ENCODE measurements at regions not wholly inside any gene's neighbourhood (a gene's known extent, or its start where the extent isn't known, plus 50 kb on each side); places are given as distances from the start of the nearest gene placed in this dataset.

GRCh38 chr7:155988416-155988815 is 176.2 kb upstream of the SHH start:
- no peak for DNase-seq
- 79% methylated on average over 6 of the region's 6 CpGs for WGBS (ENCODE audit: insufficient coverage)
- H3K27me3 ChIP-seq (ENCODE audit: control insufficient read depth, insufficient read depth, low read length): peaks cover 4% of the 10 kb centered on the region
- H3K9me3 ChIP-seq (replicated peaks; ENCODE audit: control insufficient read depth, low read depth, low read length): no peaks in the 10 kb centered on the region
- H3K36me3 ChIP-seq (ENCODE audit: control insufficient read depth, insufficient read depth, low read length): no peaks in the 10 kb centered on the region
- H3K4me3 ChIP-seq (ENCODE audit: low read length): no peak overlapping the region
- no peak overlapping the region for H3K27ac ChIP-seq (ENCODE audit: low read length)
- no peaks in the 10 kb centered on the region for H3K4me1 ChIP-seq (ENCODE audit: control insufficient read depth, insufficient read depth, low read length)

DNA sequence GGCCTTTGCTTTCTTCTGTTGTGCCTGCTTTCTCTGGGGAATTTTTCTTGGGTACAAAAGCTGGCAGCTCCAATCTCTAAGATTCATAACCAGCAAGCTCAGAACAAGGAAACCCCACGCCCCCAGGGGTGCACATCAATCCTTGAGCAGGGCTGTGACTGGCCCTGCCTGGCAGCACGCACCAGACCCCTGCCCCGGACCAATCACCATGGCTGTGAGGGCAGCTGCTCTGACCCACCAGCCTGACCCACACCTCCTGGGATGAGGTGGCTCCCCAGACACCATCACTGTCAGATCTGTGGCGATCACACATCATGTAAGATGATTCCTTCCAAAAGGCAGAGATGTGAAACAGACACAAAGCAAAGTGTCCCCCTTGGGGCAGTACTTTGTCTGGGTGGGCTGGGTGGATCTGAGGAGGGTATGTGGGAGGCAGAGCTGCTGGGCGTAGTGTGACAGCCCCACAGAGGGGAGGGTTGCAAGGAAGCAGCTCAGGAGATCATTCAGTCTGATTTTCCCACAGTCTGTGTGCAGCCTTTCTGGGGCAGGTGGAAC is 175.5 kb upstream of the SHH start:
- Histone ChIP-seq H3K4me3 (ENCODE audit: low read length) (no peak overlapping the region), H3K4me1 (ENCODE audit: control insufficient read depth, insufficient read depth, low read length) (no peaks in the 10 kb centered on the region), H3K27ac (ENCODE audit: low read length) (no peak overlapping the region), H3K27me3 (ENCODE audit: control insufficient read depth, insufficient read depth, low read length) (peaks cover 4% of the 10 kb centered on the region), H3K36me3 (ENCODE audit: control insufficient read depth, insufficient read depth, low read length) (no peaks in the 10 kb centered on the region), H3K9me3 (replicated peaks; ENCODE audit: control insufficient read depth, low read depth, low read length) (no peaks in the 10 kb centered on the region)
- no peak for DNase-seq
- 74% methylated on average over 4 of the region's 5 CpGs for WGBS (ENCODE audit: insufficient coverage)

GRCh38 chr7:155986497-155987160 is 174.4 kb upstream of the SHH start:
- Histone ChIP-seq H3K4me3 (ENCODE audit: low read length) (no peak overlapping the region), H3K27me3 (ENCODE audit: control insufficient read depth, insufficient read depth, low read length) (peaks cover 9% of the 10 kb centered on the region), H3K27ac (ENCODE audit: low read length) (no peak overlapping the region), H3K4me1 (ENCODE audit: control insufficient read depth, insufficient read depth, low read length) (no peaks in the 10 kb centered on the region), H3K9me3 (replicated peaks; ENCODE audit: control insufficient read depth, low read depth, low read length) (no peaks in the 10 kb centered on the region), H3K36me3 (ENCODE audit: control insufficient read depth, insufficient read depth, low read length) (no peaks in the 10 kb centered on the region)
- DNase-seq: no peak
- WGBS (ENCODE audit: insufficient coverage): 81% methylated on average over 9 of the region's 10 CpGs

DNA sequence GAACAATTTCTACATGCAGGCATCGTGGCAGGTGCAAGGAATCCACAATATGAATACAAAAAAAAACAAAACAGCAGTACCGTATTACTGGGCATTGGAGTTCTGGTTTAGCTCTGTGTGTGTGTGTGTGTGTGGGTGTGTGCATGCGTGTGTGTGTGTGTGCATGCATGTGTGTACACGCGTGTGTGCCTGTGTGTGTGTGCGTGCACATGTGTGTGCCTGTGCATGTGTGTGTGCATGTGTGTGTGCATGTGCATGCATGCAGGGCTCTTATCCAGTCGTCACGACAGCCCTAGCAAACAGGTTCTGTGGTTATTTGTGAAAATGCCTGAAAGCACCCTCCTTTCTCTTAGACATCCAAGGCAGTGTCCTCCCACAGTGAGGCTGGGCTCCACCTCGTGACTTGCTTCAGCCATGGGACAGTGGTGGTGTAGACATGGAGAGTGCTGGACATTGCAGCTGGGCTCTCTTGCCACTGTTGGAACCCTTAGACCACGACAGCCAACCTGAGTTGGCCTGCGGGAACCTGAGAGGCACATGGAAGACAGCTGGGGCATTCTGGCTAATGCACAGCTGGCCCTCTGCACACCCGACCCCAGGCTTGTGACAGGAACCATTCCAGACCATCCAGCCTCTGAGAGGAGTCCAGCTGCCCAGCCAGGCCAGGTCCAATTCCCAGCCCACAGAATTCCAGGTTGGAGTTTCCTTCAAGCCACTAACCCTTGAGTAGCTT is 173.4 kb upstream of the SHH start:
- Histone ChIP-seq H3K4me3 (ENCODE audit: low read length) (no peak overlapping the region), H3K36me3 (ENCODE audit: control insufficient read depth, insufficient read depth, low read length) (no peaks in the 10 kb centered on the region), H3K27me3 (ENCODE audit: control insufficient read depth, insufficient read depth, low read length) (peaks cover 9% of the 10 kb centered on the region), H3K4me1 (ENCODE audit: control insufficient read depth, insufficient read depth, low read length) (no peaks in the 10 kb centered on the region), H3K27ac (ENCODE audit: low read length) (no peak overlapping the region), H3K9me3 (replicated peaks; ENCODE audit: control insufficient read depth, low read depth, low read length) (no peaks in the 10 kb centered on the region)
- no peak for DNase-seq
- 71% methylated on average over 6 of the region's 12 CpGs for WGBS (ENCODE audit: insufficient coverage)

GRCh38 chr7:155984609-155985405 is 172.5 kb upstream of the SHH start:
- Histone ChIP-seq H3K9me3 (replicated peaks; ENCODE audit: control insufficient read depth, low read depth, low read length) (no peaks in the 10 kb centered on the region), H3K27ac (ENCODE audit: low read length) (no peak overlapping the region), H3K27me3 (ENCODE audit: control insufficient read depth, insufficient read depth, low read length) (peaks cover 9% of the 10 kb centered on the region), H3K4me1 (ENCODE audit: control insufficient read depth, insufficient read depth, low read length) (no peaks in the 10 kb centered on the region), H3K4me3 (ENCODE audit: low read length) (no peak overlapping the region), H3K36me3 (ENCODE audit: control insufficient read depth, insufficient read depth, low read length) (no peaks in the 10 kb centered on the region)
- WGBS (ENCODE audit: insufficient coverage): 84% methylated on average over 11 of the region's 15 CpGs
- DNase-seq: no peak

DNA sequence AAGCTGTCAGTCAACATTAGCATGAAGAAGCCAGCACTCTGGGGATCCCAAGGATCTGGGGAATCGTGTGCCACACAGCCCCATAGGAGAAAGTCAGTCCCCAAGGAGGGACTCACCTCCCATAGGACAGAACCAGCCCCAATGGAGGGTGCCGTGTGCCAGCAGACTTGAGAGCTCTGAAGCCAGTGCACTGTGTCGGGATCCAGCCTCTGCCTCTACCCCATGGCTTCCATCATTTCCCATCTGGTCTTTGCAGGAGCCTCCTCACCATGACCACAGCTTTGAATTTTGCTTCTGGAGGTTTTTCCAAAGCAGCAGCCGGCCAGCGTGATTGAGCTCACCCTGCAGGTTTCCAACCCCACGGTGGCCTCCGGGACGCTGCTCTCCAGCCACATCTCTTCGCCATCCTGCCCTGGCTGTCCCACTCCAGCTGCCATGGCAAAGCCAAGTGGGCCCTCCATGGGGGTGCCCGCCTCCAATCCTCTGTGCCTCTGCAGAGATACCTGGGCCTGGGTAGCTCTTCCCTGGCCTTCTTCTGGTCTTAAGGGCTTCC is 171.8 kb upstream of the SHH start:
- peaks cover 9% of the 10 kb centered on the region for H3K27me3 ChIP-seq (ENCODE audit: control insufficient read depth, insufficient read depth, low read length)
- no peak overlapping the region for H3K4me3 ChIP-seq (ENCODE audit: low read length)
- no peaks in the 10 kb centered on the region for H3K4me1 ChIP-seq (ENCODE audit: control insufficient read depth, insufficient read depth, low read length)
- no peaks in the 10 kb centered on the region for H3K9me3 ChIP-seq (replicated peaks; ENCODE audit: control insufficient read depth, low read depth, low read length)
- no peaks in the 10 kb centered on the region for H3K36me3 ChIP-seq (ENCODE audit: control insufficient read depth, insufficient read depth, low read length)
- 73% methylated on average over 9 of the region's 10 CpGs for WGBS (ENCODE audit: insufficient coverage)
- DNase-seq: no peak
- no peak overlapping the region for H3K27ac ChIP-seq (ENCODE audit: low read length)

DNA sequence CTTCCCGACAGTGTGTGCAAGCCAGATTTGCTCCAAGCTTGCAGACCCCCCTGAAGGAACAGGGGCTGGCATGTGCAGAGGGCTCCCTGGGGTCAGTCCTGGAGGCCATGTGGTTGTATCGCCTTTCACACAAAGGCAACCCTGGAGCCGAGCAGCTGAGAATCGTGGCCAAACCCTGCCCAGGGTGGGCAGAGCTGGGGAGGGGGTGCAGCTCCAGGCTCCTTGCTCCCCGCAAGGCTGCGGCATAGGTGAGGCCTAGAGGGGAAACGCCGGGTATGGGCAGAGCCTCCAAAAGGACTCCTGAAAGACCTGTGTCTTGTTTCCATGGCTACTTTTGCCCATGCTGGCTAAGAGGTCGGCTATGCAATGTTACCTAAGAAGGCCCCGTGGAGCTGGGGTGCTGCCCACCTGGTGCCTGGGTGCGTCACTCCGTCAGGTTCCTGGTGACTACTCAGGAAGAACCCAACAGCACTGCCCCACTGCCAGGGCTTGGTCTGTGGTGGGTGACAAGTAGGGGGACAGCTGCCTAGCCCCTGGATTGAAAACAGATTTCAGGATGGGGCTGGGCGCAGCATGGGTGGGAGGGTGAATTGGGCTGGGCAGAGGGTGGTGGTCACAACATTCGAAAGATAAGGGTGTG is 171.0 kb upstream of the SHH start:
- no peak for DNase-seq
- WGBS (ENCODE audit: insufficient coverage): 52% methylated on average over 14 of the region's 14 CpGs

GRCh38 chr7:155981703-155982102 is 169.4 kb upstream of the SHH start:
- H3K9me3 ChIP-seq (replicated peaks; ENCODE audit: control insufficient read depth, low read depth, low read length): no peaks in the 10 kb centered on the region
- no peak for DNase-seq
- H3K27ac ChIP-seq (ENCODE audit: low read length): no peak overlapping the region
- H3K27me3 ChIP-seq (ENCODE audit: control insufficient read depth, insufficient read depth, low read length): peaks cover 7% of the 10 kb centered on the region
- 83% methylated on average over 2 of the region's 2 CpGs for WGBS (ENCODE audit: insufficient coverage)
- H3K4me1 ChIP-seq (ENCODE audit: control insufficient read depth, insufficient read depth, low read length): no peaks in the 10 kb centered on the region
- no peaks in the 10 kb centered on the region for H3K36me3 ChIP-seq (ENCODE audit: control insufficient read depth, insufficient read depth, low read length)
- no peak overlapping the region for H3K4me3 ChIP-seq (ENCODE audit: low read length)

More for the DNA sequence above, 171.0 kb upstream of the SHH start:
- peaks cover 7% of the 10 kb centered on the region for H3K27me3 ChIP-seq (ENCODE audit: control insufficient read depth, insufficient read depth, low read length)
- no peaks in the 10 kb centered on the region for H3K4me1 ChIP-seq (ENCODE audit: control insufficient read depth, insufficient read depth, low read length)
- no peaks in the 10 kb centered on the region for H3K36me3 ChIP-seq (ENCODE audit: control insufficient read depth, insufficient read depth, low read length)
- no peak overlapping the region for H3K4me3 ChIP-seq (ENCODE audit: low read length)
- no peak overlapping the region for H3K27ac ChIP-seq (ENCODE audit: low read length)
- H3K9me3 ChIP-seq (replicated peaks; ENCODE audit: control insufficient read depth, low read depth, low read length): no peaks in the 10 kb centered on the region

- WGBS (ENCODE audit: insufficient coverage): 78% methylated on average over 10 of the region's 10 CpGs
- no peak overlapping the region for H3K27ac ChIP-seq (ENCODE audit: low read length)
- H3K9me3 ChIP-seq (replicated peaks; ENCODE audit: control insufficient read depth, low read depth, low read length): no peaks in the 10 kb centered on the region
- H3K4me3 ChIP-seq (ENCODE audit: low read length): no peak overlapping the region
- H3K36me3 ChIP-seq (ENCODE audit: control insufficient read depth, insufficient read depth, low read length): no peaks in the 10 kb centered on the region
- H3K4me1 ChIP-seq (ENCODE audit: control insufficient read depth, insufficient read depth, low read length): no peaks in the 10 kb centered on the region
- H3K27me3 ChIP-seq (ENCODE audit: control insufficient read depth, insufficient read depth, low read length): peaks cover 7% of the 10 kb centered on the region
- no peak for DNase-seq
Observed at GRCh38 chr7:155980841-155981240, 168.6 kb upstream of the SHH start.
